Spinal cord (tissue), 9 donors: ENCODE measurements at regions not wholly inside any gene's neighbourhood (a gene's known extent, or its start where the extent isn't known, plus 50 kb on each side); places are given as distances from the start of the nearest gene placed in this dataset.

Source experiments
- DNase-seq, 6 donors: peaks; one replicate each; pipeline versions ENCODE4 v3.0.0 to v3.0.0-alpha.2; 2013 to 2015; ENCODE audit warnings: low spot score in 6 of 6, low read depth in 4 of 6
- H3K27ac ChIP-seq: one replicate; pipeline ENCODE4 v1.5.1; 2013; ENCODE audit warnings: low read depth, low read length, control low read depth
- H3K27me3 ChIP-seq: one replicate; pipeline ENCODE4 v1.6.1; 2013; ENCODE audit warnings: low read length; ENCODE audit not compliant: control insufficient read depth, insufficient read depth
- H3K36me3 ChIP-seq: one replicate; pipeline ENCODE4 v1.6.1; 2013; ENCODE audit warnings: low read length; ENCODE audit not compliant: control insufficient read depth, insufficient read depth
- H3K4me1 ChIP-seq: one replicate; pipeline ENCODE4 v1.6.1; 2013; ENCODE audit warnings: low read length; ENCODE audit not compliant: control insufficient read depth, insufficient read depth
- H3K4me3 ChIP-seq: one replicate; pipeline ENCODE4 v1.5.1; 2013; ENCODE audit warnings: low read depth, low read length, control low read depth
- H3K9me3 ChIP-seq: one replicate; pipeline ENCODE4 v1.6.1; 2013; ENCODE audit warnings: low read length; ENCODE audit not compliant: control insufficient read depth, insufficient read depth
- WGBS: methylation state at CpG from one replicate; pipeline ENCODE4 v1.1.5; 2013; ENCODE audit warnings: missing lambda C conversion rate; ENCODE audit not compliant: insufficient coverage; 5-methylcytosine and 5-hydroxymethylcytosine counted together
- donor health status: healthy.

GRCh38 chr6:2480267-2480966 lies 235.0 kb upstream of the GMDS start:
- peaks cover 19% of the 10 kb centered on the region for H3K4me1 ChIP-seq
- H3K36me3 ChIP-seq: no peaks in the 10 kb centered on the region
- WGBS: 38% methylated on average over 7 of the region's 10 CpGs
- peak overlapping the region; percentile 36 for H3K27ac ChIP-seq
- peaks cover 1% of the 10 kb centered on the region for H3K9me3 ChIP-seq
- DNase-seq: peak in 3 of 6 donors; percentile 21 to 63 (median 40)
- H3K27me3 ChIP-seq: no peaks in the 10 kb centered on the region
- no peak overlapping the region for H3K4me3 ChIP-seq

- Histone ChIP-seq H3K36me3 (no peaks in the 10 kb centered on the region), H3K27ac (peak overlapping the region; percentile 64), H3K9me3 (peaks cover 1% of the 10 kb centered on the region), H3K4me1 (peaks cover 19% of the 10 kb centered on the region), H3K27me3 (no peaks in the 10 kb centered on the region), H3K4me3 (no peak overlapping the region)
- 49% methylated on average over 7 of the region's 9 CpGs for WGBS
- DNase-seq: peak in 2 of 6 donors; percentile 60 to 69
Measured at GRCh38 chr6:2478200-2478599, 232.8 kb upstream of the GMDS start.

- Histone ChIP-seq H3K27ac (peak overlapping the region; percentile 64), H3K4me3 (no peak overlapping the region), H3K36me3 (no peaks in the 10 kb centered on the region), H3K27me3 (no peaks in the 10 kb centered on the region), H3K4me1 (peaks cover 19% of the 10 kb centered on the region), H3K9me3 (no peaks in the 10 kb centered on the region)
- DNase-seq: peak in 1 of 6 donors; percentile 15
- 83% methylated on average over 3 of the region's 8 CpGs for WGBS
Measured at GRCh38 chr6:2477666-2478065, 232.3 kb upstream of the GMDS start.

- H3K36me3 ChIP-seq: no peaks in the 10 kb centered on the region
- no peaks in the 10 kb centered on the region for H3K27me3 ChIP-seq
Measured at GRCh38 chr6:2477250-2477649, 231.8 kb upstream of the GMDS start.

GRCh38 chr6:2476376-2476775 lies 231.0 kb upstream of the GMDS start:
- H3K27me3 ChIP-seq: no peaks in the 10 kb centered on the region
- WGBS: 68% methylated on average over 4 of the region's 4 CpGs

More at GRCh38 chr6:2477250-2477649, 231.8 kb upstream of the GMDS start:
- DNase-seq: no peak
- Histone ChIP-seq H3K27ac (peak overlapping the region; percentile 64), H3K4me3 (no peak overlapping the region), H3K9me3 (no peaks in the 10 kb centered on the region), H3K4me1 (peaks cover 19% of the 10 kb centered on the region)
- no CpG with 5 or more reads among the region's 1 CpG for WGBS

GRCh38 chr6:2471472-2471871 lies 226.1 kb upstream of the GMDS start:
- H3K4me3 ChIP-seq: no peak overlapping the region

More at GRCh38 chr6:2476376-2476775, 231.0 kb upstream of the GMDS start:
- Histone ChIP-seq H3K4me1 (peaks cover 19% of the 10 kb centered on the region), H3K4me3 (no peak overlapping the region), H3K27ac (no peak overlapping the region), H3K36me3 (no peaks in the 10 kb centered on the region), H3K9me3 (no peaks in the 10 kb centered on the region)
- no peak for DNase-seq

GRCh38 chr6:2469428-2469827 lies 224.0 kb upstream of the GMDS start:
- H3K9me3 ChIP-seq: no peaks in the 10 kb centered on the region
- H3K4me1 ChIP-seq: no peaks in the 10 kb centered on the region
- H3K4me3 ChIP-seq: no peak overlapping the region
- H3K27ac ChIP-seq: no peak overlapping the region
- DNase-seq: no peak
- H3K27me3 ChIP-seq: peaks cover 4% of the 10 kb centered on the region
- H3K36me3 ChIP-seq: no peaks in the 10 kb centered on the region
- WGBS: 96% methylated on average over 8 of the region's 8 CpGs

More at GRCh38 chr6:2471472-2471871, 226.1 kb upstream of the GMDS start:
- peak in 1 of 6 donors; percentile 33 for DNase-seq
- no peaks in the 10 kb centered on the region for H3K9me3 ChIP-seq
- WGBS: 60% methylated on average over 8 of the region's 9 CpGs
- no peak overlapping the region for H3K27ac ChIP-seq
- H3K4me1 ChIP-seq: no peaks in the 10 kb centered on the region
- peaks cover 4% of the 10 kb centered on the region for H3K27me3 ChIP-seq
- H3K36me3 ChIP-seq: no peaks in the 10 kb centered on the region

- WGBS: no CpG with 5 or more reads among the region's 4 CpGs
- Histone ChIP-seq H3K9me3 (no peaks in the 10 kb centered on the region), H3K4me1 (no peaks in the 10 kb centered on the region), H3K27ac (no peak overlapping the region), H3K4me3 (no peak overlapping the region), H3K27me3 (peaks cover 4% of the 10 kb centered on the region), H3K36me3 (no peaks in the 10 kb centered on the region)
- DNase-seq: no peak
Measured at GRCh38 chr6:2468601-2468955, 223.2 kb upstream of the GMDS start.

- peaks cover 4% of the 10 kb centered on the region for H3K27me3 ChIP-seq
- no peaks in the 10 kb centered on the region for H3K9me3 ChIP-seq
- no peak overlapping the region for H3K27ac ChIP-seq
- no peak overlapping the region for H3K4me3 ChIP-seq
- WGBS: 57% methylated on average over 6 of the region's 6 CpGs
- DNase-seq: no peak
- no peaks in the 10 kb centered on the region for H3K36me3 ChIP-seq
- H3K4me1 ChIP-seq: no peaks in the 10 kb centered on the region
Measured at GRCh38 chr6:2467929-2468600, 222.7 kb upstream of the GMDS start.

GRCh38 chr6:2465336-2465735 lies 219.9 kb upstream of the GMDS start:
- WGBS: 92% methylated on average over 6 of the region's 9 CpGs
- Histone ChIP-seq H3K36me3 (no peaks in the 10 kb centered on the region), H3K27me3 (peaks cover 4% of the 10 kb centered on the region), H3K4me1 (peaks cover 2% of the 10 kb centered on the region), H3K27ac (no peak overlapping the region), H3K4me3 (no peak overlapping the region), H3K9me3 (no peaks in the 10 kb centered on the region)
- DNase-seq: no peak
